GM18873 (cell line): ENCODE measurements at regions not wholly inside any gene's neighbourhood (a gene's known extent, or its start where the extent isn't known, plus 50 kb on each side); places are given as distances from the start of the nearest gene placed in this dataset.

Experiments
- ATAC-seq: cut with Tn5 transposase; IDR thresholded peaks from one replicate; pipeline ENCODE4 v1.9.1; 2021; ENCODE audit warnings: mild to moderate bottlenecking, moderate library complexity, moderate number of reproducible peaks; ENCODE audit not compliant: unreplicated experiment, low FRiP score

- no peak for ATAC-seq
These were observed 827.0 kb downstream of the AACS start for GRCh38 chr12:125892276-125892675.

GRCh38 chr12:125902991-125903390, 837.8 kb downstream of the AACS start:
- no peak for ATAC-seq

- ATAC-seq = no peak
These were observed 842.1 kb downstream of the AACS start for GRCh38 chr12:125907351-125907750.

- ATAC-seq = no peak
These were observed 854.7 kb downstream of the AACS start for GRCh38 chr12:125919856-125920470.

GRCh38 chr12:125922330-125922729, 857.1 kb downstream of the AACS start:
- ATAC-seq = no peak

GRCh38 chr12:125936502-125936901, 871.3 kb downstream of the AACS start:
- ATAC-seq = no peak

GRCh38 chr12:125944446-125944845, 879.2 kb downstream of the AACS start:
- ATAC-seq = no peak

- ATAC-seq = no peak
These were observed 884.2 kb downstream of the AACS start for GRCh38 chr12:125949471-125949870.

GRCh38 chr12:125954362-125954761, 889.1 kb downstream of the AACS start:
- ATAC-seq = no peak

GRCh38 chr12:125956186-125956585, 891.0 kb downstream of the AACS start:
- no peak for ATAC-seq

GRCh38 chr12:125966641-125967040, 901.4 kb downstream of the AACS start:
- no peak for ATAC-seq

GRCh38 chr12:125968413-125968812, 903.2 kb downstream of the AACS start:
- ATAC-seq = no peak

- ATAC-seq = no peak
These were observed 906.7 kb downstream of the AACS start for GRCh38 chr12:125971981-125972380.

GRCh38 chr12:125978286-125978685, 913.1 kb downstream of the AACS start:
- no peak for ATAC-seq

GRCh38 chr12:125981610-125982253, 916.5 kb downstream of the AACS start:
- ATAC-seq = no peak

- no peak for ATAC-seq
These were observed 918.0 kb downstream of the AACS start for GRCh38 chr12:125983094-125983783.

GRCh38 chr12:125983784-125984500, 918.7 kb downstream of the AACS start:
- ATAC-seq = no peak

- no peak for ATAC-seq
These were observed 923.3 kb downstream of the AACS start for GRCh38 chr12:125988545-125988944.

- no peak for ATAC-seq
These were observed 924.5 kb downstream of the AACS start for GRCh38 chr12:125989696-125990095.

GRCh38 chr12:125996443-125996842, 931.2 kb downstream of the AACS start:
- ATAC-seq = no peak

GRCh38 chr12:125999628-126000027, 934.4 kb downstream of the AACS start:
- ATAC-seq = no peak
